ENCODE measurements at regions not wholly inside any gene's neighbourhood (a gene's known extent, or its start where the extent isn't known, plus 50 kb on each side); places are given as distances from the start of the nearest gene placed in this dataset.

DNA sequence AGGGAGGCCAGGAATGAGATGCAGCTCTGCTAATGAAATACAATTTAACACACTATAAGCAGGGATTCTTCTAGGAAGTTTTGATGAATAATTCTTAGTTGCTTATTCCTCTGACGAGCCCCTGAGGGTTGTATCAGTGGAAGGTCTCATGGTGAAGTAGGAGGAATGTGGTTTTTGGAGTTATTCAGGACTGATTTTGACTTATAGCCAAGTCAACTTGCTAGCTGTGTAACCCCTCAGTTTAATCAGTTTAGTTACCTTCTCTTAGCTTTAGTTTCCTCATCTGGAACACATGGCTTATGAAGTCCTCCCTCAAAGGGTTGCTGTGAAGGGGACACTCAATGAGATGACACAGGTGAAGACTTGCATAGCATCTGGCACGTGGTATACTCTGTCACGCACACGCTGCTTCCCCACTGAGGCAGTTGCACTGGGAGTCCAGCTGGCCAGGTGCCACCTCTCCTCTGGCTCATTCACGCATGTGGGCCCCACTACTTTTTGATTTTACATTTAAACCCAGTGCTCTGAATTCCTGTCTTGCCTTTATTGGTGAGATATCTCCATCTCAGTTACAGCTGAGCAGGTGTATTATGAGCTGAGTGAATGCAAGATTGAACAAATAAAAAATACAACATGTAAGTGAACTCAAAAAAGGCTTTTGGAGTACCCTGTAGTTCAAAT lies 415.0 kb downstream of the ARHGEF28 start:
- DNase-seq: no peak

DNA sequence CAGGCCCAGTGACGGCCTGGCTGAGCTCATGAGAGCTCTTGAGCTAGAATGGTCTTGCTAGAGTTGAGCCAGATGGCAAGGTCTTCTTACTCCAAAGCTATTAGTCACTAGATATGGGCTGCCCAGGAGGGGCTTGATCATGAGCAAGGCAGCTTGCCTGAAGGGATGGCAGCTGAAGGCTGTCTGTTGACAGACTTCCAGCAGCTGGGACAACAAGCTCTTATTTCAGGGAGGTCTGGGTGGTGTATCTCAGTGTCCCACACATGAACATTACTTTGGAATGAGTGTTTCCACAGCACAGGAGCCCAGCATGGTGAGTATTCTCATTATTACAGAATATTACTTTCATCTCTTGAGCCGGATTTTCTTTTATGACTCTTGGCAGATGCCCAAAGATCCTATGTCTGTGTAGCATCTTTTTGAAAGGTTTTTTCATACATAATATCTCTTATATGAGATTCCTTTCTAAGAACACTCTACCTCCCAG lies 414.1 kb downstream of the ARHGEF28 start:
- DNase-seq: no peak

DNA sequence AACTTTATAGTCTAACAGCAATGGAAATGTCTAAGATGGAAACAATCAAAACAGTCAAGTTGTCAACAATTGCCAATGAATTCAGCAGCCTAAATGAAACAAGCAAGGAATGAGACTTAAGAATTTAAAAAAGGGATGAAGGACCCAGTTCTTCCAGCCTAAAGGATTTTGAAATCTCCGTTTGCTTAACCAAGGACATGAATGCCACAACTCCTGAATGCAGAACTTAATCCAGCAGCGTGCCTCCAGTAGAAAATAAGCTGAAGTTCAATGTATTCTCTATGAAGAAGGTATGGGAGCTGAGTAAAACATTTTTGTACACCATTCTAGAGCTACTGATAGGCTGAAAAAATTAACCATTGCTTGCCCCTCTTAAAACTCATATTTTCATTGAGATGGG lies 411.3 kb downstream of the ARHGEF28 start:
- DNase-seq: no peak

DNA sequence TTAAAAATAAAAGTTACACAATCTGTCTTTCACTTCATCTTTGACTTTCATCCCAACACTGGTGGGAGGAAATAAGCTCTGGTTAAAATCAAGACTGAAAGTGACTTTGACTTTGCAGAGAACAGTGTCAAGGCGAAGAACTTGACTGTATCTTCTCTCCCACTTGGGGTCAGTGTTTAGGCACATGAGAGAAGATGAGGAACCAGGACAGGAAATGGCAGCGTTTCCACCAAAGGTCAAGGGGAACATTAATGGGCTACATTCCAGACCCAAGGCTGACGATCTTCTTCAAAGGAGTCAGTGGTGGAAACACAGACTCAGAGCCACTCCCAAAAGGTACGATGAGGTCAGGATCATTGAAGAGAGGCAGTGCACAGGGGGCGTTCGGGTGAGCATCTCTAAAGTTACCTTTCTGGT lies 409.5 kb downstream of the ARHGEF28 start:
- DNase-seq: peak; percentile 68

DNA sequence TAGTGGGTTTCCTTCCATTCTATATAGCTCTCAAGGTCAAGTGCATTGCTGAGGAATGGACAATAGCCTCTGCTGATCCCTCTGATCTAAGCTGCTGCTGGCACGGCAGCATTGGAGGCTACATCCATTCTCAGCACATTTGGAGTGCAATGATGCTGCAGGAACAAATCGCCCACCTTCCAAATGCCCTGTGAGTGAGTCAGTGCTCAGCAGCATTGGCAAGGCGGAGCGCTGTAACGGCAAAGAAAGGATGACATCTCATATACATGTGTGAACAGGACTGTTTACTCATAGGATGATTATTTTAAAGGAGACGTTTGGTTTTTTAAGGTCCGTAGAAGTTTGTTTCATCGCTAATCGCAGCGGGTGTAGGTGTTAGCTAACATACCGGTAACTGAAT lies 408.7 kb downstream of the ARHGEF28 start:
- no peak for DNase-seq

DNA sequence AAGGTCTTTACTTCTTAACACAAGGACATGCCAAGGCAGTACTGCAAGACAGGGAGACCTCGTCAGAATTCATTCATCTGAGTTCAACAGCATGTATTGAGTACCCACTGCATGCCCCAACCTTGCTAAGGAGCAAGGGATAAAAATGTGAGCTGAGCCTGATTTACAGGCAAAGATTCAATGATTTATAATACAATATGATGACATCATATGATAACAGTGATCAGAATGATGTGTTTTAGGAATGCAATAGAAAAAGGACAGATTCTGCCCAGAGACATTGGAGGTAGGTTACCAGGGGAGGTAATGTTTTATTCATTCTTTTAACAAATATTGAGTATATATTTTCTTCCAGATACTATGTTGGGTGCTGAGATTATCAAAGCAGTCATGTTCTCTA lies 406.6 kb downstream of the ARHGEF28 start:
- no peak for DNase-seq

DNA sequence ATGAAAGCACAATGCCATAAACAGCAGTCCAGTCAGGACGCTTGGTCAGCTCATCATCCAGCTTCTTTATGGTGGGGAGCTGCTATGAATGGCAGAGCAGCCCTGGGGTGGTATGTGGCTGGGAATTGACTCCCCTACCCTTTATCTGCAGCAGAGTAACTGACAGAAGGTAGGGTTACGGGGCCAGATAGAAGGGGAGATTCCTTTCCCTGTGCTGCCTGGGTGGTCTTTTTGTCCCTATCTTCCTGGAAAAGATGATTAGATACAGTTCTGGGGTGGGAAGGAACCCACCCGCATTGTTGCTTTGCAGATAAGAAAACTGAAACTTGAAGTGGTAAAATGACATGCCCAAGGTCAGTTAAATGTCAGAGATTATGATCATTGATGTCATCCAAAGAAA lies 405.5 kb downstream of the ARHGEF28 start:
- no peak for DNase-seq

DNA sequence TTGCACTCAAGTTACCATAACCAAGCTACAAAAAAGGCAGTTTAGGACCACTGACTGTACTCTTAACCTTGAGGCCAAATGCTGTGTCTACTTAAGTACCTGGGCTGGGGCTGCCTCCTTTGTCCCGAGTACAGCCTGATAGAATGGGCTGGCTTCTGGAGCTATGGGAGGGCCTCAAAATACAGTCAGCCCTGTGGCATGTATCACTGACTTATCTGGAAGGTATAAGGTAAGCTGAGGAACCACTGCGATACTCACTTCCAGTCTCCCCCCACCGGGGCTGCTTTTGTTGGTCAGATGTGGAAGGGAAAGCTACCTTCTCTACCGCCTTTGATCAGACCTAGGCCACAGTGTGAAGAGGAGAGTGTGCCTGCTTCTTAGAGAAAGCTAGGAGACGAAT lies 404.8 kb downstream of the ARHGEF28 start:
- no peak for DNase-seq

DNA sequence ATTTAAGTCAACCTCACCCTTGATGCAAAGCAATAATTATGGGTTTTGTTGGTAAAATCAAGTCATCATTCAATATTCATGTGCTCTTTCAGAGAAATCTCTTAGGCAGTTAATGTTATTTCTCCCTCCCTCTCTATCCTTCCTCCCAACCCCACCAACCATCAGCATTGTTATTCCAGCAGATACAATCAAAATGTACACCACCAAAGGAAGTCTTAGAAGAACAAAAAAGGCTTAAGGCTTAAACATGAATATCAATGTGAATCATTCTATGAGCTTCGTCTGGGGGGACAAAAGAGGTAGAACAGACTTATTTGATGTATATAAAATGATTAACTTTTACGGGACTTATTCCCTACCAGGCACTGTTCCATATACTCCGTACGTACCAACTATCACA lies 404.4 kb downstream of the ARHGEF28 start:
- DNase-seq: no peak

DNA sequence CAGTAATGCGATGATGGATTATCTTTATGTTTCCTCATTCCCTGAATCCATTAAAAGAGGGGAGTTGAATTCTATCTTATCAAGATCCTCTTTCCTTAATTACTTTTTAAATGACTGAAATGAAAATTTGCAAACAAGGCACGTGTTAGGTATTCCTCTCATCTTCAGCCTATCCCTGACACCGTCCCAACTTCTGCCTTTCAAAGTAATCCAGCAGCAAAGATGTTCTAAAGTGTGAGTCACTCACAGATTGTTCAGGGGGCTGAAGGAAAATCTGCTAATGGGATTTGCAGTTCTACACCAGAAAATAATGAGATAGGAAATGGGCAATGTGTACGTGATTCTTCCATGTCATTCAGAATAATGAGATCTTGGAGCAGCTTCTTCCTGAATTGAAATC lies 403.0 kb downstream of the ARHGEF28 start:
- DNase-seq: no peak

DNA sequence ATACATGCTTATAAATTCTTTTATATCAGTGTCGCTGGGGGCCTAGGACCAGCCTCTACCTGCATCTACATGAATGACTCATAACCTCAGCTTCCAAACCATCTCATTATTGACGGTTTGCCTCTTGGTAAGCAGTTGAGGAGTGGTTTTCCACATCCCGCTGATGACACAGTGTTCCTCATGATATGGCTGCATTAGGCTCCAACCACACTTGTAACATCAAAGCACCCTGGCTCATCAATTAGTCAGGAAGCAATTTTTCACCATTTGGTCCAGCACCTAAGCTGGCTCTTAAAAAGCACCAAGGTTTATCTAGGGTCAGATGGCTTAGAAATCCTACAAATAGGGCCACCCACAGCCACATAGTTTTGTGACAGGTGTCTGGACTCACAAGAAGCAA lies 402.4 kb downstream of the ARHGEF28 start:
- DNase-seq: no peak

DNA sequence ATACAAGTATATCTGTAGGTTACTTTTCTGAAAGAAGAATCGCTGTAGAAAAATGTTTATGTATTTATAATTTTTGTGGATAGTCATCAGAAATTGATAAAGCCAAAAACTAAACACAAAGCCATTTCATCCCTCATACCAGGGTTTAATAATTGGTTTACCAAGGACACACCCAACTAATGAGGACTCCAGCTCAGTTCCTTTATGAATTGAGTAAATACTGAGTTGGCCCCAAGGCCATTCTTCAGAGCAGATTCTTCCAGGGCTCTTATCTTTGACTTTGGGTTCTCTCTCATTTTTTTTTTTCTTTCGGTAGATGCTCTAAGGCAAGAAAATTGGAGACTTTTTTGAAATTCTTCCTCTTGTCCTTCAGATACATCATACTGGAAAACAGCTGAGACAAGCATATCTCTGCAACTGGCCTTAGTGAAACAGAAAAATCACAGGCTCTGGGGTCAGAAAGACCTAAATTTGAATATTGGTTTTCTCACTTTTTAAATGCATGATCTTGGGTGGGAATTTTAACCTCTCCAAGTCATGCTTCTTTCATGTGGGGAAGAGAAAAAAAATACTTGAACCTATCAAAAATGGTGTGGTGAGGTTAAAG lies 401.8 kb downstream of the ARHGEF28 start:
- DNase-seq: no peak

DNA sequence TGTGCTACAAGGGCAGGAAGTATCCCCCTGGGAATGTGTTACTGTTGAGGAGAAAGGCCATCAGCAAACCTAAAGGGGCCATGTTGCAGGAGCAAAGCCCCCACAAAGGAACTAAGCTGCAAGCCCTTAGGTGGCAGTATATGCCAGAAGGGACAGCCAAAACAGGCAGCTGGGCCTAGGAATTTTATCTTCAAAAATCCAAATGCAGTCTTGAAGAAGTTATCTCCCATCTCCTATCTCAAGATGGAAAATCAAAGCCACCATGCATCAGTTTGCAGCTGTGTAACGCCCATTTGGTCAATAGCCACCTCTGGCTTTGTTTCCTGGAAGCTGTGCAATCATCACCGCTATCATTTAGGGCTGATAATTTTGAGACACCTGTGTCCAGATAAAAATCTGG lies 400.3 kb downstream of the ARHGEF28 start:
- DNase-seq: no peak

DNA sequence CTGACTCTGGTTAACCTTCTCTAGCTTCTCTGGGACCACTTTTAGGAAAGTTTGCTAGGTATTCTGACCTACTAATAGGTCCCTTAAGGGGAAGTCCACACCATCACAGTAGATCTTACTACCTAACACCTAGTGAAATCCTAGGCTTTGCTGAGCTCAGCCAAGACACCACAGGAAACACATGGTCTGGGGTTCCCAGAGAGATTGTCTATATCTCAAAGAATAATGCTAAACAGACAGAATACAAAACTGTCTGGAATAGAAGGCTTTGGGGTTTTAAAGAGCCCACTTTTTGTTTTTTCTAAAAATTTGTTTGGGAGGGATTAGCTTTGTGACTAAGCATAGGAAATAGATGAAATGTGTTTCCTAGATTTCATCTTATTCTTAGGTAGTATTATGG lies 395.1 kb downstream of the ARHGEF28 start:
- no peak for DNase-seq

DNA sequence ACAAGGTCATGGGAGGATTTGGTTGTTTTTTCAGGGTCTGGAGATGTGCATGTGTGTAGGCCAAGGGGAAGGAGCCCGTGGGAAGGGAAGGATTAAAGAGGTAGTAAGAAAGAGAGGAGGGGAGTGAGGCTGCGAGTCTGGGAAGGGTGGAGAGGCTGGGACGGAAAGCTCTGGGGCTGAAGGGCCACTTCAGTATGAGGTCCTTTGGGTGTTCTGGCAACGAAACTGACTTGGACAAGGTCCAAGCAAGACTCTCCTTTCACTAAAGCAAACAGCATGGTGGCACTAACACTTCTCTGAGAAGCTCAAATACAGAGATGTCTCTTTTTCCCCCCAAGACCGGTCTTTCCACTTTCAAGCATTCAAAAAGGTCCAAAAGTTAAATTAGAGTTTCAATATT lies 394.5 kb downstream of the ARHGEF28 start:
- DNase-seq: no peak

DNA sequence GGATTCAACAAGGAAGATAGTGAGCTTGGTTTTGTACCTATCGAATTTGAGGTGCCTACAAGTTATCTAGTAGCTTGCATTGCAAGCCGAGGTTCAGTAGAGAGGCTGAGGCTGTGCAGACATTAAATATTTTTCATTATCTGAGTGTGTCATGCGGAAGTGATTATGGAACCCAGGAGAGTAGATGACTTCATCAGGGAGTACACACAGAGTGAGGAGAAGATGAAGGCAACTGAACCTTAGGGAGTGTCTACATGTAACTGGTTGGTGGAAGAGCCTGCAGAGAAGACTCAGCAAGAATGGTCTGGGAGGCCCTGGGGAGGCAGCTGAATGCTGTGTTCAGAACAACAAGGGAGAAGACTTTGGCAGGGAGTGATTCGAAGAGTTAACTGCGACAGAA lies 393.9 kb downstream of the ARHGEF28 start:
- DNase-seq: no peak

DNA sequence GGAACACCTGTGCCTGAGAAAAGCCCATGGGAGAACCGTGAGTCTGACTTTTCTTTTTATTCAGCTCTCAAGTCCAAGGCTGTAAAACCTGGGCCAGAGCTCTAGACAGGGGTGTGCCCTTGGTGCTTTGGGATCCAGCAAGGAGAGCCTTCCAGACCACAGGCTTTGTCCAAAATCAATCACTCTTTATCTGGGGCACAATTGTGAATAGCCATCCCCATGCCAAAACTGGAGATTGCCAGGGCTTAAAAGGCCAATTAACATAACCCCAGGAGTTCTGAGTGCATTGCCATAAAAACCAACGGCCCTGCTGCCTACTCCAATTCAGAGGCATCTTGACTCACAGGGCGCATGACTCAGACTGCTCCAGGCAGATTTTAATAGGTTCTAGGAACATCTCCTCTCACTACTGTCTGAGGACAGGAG lies 391.8 kb downstream of the ARHGEF28 start:
- DNase-seq: no peak

DNA sequence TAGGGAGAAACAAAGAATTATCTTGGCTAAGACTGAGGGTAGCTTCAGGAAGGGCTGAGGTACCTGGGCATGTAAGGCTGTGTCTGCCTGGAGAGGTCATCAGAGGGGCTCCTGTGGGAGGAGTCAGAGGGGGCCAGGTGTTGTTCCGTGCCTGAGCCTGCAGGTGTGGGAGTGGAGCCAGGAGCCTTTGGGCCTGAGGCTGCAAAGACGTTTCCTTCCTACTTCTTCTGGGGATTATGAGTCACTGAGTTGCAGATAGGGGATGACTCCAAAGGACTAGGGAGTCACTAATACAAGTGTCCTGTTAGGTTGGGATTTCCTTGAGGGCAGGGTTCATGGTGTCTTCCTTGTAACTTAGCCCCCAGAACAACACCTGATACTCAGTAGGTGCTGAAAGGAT lies 391.1 kb downstream of the ARHGEF28 start:
- DNase-seq: no peak

DNA sequence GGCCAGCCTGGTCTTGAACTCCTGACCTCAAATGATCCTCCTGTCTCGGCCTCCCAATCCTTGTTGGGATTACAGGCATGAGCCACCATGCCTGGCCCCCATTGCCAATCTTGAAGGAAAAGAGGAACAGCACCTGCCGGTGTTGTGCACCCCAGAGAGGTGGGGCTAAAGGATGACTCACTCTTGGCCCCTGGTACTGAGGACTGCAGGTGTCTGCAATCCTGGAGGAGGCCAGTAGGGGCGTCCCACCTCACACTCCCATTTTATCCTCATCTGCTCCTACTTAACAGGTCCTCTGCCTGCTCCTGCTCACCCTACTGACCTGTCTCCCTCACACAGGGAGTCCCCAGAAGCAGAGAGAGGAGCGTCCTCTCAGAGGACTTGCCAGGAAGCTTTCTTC lies 390.4 kb downstream of the ARHGEF28 start:
- no peak for DNase-seq

DNA sequence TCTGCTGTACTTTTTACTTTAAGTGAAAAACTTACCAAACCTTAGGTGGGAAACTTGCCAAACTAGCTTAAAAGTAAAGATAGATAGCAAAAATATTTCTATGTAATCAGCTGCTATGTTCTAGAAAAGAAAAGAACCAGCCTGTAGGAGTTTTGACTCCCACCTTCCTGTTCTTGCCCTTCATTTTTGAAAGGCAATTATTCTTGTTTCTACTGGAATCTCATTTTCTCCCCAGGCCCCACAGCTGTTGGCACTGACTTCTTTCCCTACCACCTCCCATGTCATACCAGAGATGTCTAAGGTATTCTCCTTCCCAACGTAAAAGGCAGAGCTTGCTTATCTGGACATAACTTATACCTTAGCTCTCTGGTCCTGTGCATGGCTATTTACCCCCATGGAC lies 389.7 kb downstream of the ARHGEF28 start:
- DNase-seq: no peak

DNA sequence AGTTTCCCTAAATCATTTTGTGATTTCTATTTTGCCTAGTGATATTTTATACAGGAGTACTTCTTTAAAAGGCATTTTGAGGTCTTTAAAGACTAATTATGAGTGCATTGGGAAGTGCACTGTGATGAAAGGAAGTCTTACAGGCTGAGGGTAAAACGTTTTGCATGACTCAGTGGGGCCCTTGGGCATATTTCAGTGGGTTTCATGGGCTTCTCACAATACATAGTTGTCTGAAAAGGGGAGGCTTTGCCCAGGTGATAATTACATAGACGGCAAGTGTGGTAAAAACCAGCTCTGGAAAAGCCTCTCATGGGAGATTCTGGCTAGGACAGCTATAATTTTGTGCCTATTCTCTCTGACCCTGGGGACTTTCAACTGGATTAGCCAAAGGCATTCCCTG lies 387.2 kb downstream of the ARHGEF28 start:
- DNase-seq: no peak

DNA sequence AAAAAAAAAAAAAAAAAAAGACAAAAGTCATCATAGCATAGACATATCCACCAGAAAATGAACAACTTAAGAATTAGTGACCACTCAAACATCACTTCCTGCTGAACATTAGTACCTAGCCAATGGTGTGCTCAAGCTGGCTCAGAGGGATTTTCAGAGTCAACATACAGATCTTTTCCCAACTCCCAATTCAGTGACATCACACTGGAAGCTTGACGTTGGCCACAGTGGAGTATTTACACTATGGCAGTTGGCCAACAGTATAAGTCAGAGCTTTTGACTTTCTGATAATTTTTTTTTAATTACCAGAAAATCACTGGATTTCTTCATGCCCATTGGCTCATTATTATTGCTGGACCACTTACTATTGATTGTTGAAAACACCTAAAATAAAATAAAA lies 383.5 kb downstream of the ARHGEF28 start:
- no peak for DNase-seq

DNA sequence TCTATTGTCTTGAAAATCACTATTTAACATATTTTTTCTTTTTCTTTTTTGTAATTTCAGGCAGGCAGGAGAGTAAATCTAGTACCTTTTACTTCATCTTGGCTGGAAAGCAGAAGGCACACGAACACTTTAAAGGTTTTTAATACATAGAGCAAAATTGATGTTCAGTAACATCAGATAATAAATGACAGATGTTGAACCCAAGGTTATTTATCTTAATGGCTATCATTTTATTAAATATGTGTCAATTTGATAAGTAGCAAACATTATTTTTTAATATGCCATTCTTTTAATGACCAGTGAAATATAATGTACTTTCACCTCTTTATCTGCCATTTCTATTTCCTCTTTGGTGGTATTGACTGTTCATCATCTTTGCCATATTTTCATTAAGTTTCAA lies 381.2 kb downstream of the ARHGEF28 start:
- DNase-seq: no peak

DNA sequence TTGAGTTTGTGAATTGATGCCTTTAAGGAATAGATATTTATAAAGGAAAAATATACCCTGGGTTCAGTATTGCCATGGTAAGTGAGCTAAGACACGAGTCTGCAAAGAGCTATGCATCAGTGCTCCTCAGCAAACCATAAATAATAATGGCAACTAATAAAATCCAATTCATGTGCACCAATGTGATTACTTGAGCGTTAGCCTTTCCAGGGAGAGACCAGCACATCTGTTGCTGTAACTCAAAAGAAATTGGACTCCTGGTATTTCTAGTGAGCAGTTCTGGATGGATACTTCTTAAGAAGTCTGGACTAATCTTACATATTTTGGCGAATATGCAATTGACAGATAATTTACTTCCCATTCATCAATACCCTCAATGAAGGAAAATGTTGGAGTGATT lies 373.3 kb downstream of the ARHGEF28 start:
- DNase-seq: no peak

DNA sequence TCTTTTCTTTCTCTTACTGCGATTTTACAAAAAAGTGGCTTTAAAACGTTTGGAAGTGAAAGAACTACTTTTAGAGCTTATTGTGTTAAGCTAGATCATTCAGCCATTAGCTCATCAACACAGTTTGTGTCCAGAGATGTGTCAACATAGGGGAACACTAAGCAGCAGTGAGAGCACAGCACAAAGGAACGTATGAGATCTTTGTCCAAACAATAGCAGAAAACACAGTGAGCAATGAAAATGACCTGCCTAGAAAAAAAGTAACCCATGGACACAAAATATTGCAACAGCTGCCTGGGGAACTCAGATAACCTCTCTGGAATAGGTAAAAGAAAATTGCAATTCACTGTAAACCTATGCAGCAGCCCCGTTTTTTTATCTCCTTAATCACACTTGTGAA lies 372.5 kb downstream of the ARHGEF28 start:
- no peak for DNase-seq
